Neural progenitor cell (in vitro differentiated cells): ENCODE measurements at regions not wholly inside any gene's neighbourhood (a gene's known extent, or its start where the extent isn't known, plus 50 kb on each side); places are given as distances from the start of the nearest gene placed in this dataset.

Experiments
- DNase-seq: peaks from one replicate; pipeline ENCODE4 v3.0.0-alpha.2; 2016; ENCODE audit warnings: low spot score
- H2AFZ ChIP-seq: fragments of 200-600 bp; sonication (generic); replicated peaks from 2 replicates; pipeline ENCODE4 v1.6.1; 2016; ENCODE audit warnings: antibody characterized with exemption
- H3F3A ChIP-seq: fragments of 200-600 bp; sonication (generic); 2 replicates; pipeline ENCODE4 v1.6.1; 2016; ENCODE audit warnings: antibody characterized with exemption, low read depth
- H3K27ac ChIP-seq: fragments of 200-600 bp; sonication (generic); 2 replicates; pipeline ENCODE4 v1.5.1; 2016; ENCODE audit warnings: mild to moderate bottlenecking
- H3K27me3 ChIP-seq: fragments of 200-600 bp; sonication (generic); 2 replicates; pipeline ENCODE4 v1.6.1; 2016; ENCODE audit warnings: mild to moderate bottlenecking, moderate library complexity
- H3K36me3 ChIP-seq: fragments of 200-600 bp; sonication (generic); 2 replicates; pipeline ENCODE4 v1.5.1; 2016
- H3K4me1 ChIP-seq: fragments of 200-600 bp; sonication (generic); 2 replicates; pipeline ENCODE4 v1.6.1; 2016; ENCODE audit warnings: mixed run types
- H3K4me2 ChIP-seq: fragments of 200-600 bp; sonication (generic); 2 replicates; pipeline ENCODE4 v1.6.1; 2016
- H3K4me3 ChIP-seq: fragments of 200-600 bp; sonication (generic); 2 replicates; pipeline ENCODE4 v1.5.1; 2016
- H3K79me2 ChIP-seq: fragments of 200-600 bp; sonication (generic); 2 replicates; pipeline ENCODE4 v1.6.1; 2016; ENCODE audit warnings: low read depth
- H3K9ac ChIP-seq: fragments of 200-600 bp; sonication (generic); 2 replicates; pipeline ENCODE4 v1.6.1; 2016
- H3K9me3 ChIP-seq: fragments of 200-600 bp; sonication (generic); 2 replicates; pipeline ENCODE4 v1.5.1; 2016; ENCODE audit warnings: low read depth
- H4K20me1 ChIP-seq: fragments of 200-600 bp; sonication (generic); 2 replicates; pipeline ENCODE4 v1.6.1; 2016; ENCODE audit warnings: low read depth
- H3K27ac Mint-ChIP-seq: 3 replicates; pipeline ENCODE4 v1.8.0; 2021; ENCODE audit warnings: mixed read lengths
- H3K27me3 Mint-ChIP-seq: 2 replicates; pipeline ENCODE4 v1.8.0; 2022; ENCODE audit warnings: low read depth, mild to moderate bottlenecking, inconsistent platforms, moderate library complexity, mixed read lengths; ENCODE audit not compliant: insufficient read depth
- H3K36me3 Mint-ChIP-seq: 3 replicates; pipeline ENCODE4 v1.8.0; 2021; ENCODE audit warnings: mixed read lengths
- H3K4me1 Mint-ChIP-seq: 3 replicates; pipeline ENCODE4 v1.8.0; 2021; ENCODE audit warnings: mixed read lengths
- H3K4me3 Mint-ChIP-seq: 3 replicates; pipeline ENCODE4 v1.8.0; 2021; ENCODE audit warnings: mild to moderate bottlenecking, moderate library complexity, mixed read lengths
- H3K9me3 Mint-ChIP-seq: 3 replicates; pipeline ENCODE4 v1.8.0; 2020; ENCODE audit warnings: mixed read lengths
- CTCF ChIP-seq: fragments of 200-600 bp; sonication (generic); IDR thresholded peaks from 2 replicates; pipeline ENCODE4 v1.5.1; 2017; ENCODE audit warnings: antibody characterized with exemption, mild to moderate bottlenecking
- EZH2 ChIP-seq: fragments of 200-600 bp; sonication (generic); IDR thresholded peaks from 2 replicates; pipeline ENCODE4 v1.6.1; 2017; ENCODE audit warnings: antibody characterized with exemption, mild to moderate bottlenecking, moderate library complexity
- EZH2phosphoT487 ChIP-seq: fragments of 200-600 bp; sonication (generic); IDR thresholded peaks from 2 replicates; pipeline ENCODE4 v1.6.1; 2017; ENCODE audit warnings: antibody characterized with exemption

GRCh38 chr1:68677684-68678351 is 180.9 kb upstream of the DEPDC1 start:
- Mint-ChIP-seq H3K9me3 (no peaks in the 10 kb centered on the region), H3K27me3 (no peaks in the 10 kb centered on the region), H3K36me3 (no peaks in the 10 kb centered on the region), H3K27ac (no peak overlapping the region), H3K4me1 (no peaks in the 10 kb centered on the region), H3K4me3 (no peak overlapping the region)
- TF ChIP-seq EZH2phosphoT487: no peak
- TF ChIP-seq CTCF: no peak
- TF ChIP-seq EZH2: no peak
- no peaks in the 10 kb centered on the region for H3K27me3 ChIP-seq
- no peaks in the 10 kb centered on the region for H4K20me1 ChIP-seq
- H3K36me3 ChIP-seq: no peaks in the 10 kb centered on the region
- no peaks in the 10 kb centered on the region for H3K4me1 ChIP-seq
- no peak overlapping the region for H3K4me3 ChIP-seq
- no peak overlapping the region for H3K27ac ChIP-seq
- no peaks in the 10 kb centered on the region for H3F3A ChIP-seq
- H3K79me2 ChIP-seq: no peaks in the 10 kb centered on the region
- H3K9ac ChIP-seq: no peak overlapping the region
- no peak for DNase-seq
- no peak overlapping the region for H2AFZ ChIP-seq
- no peak overlapping the region for H3K4me2 ChIP-seq
- H3K9me3 ChIP-seq: no peaks in the 10 kb centered on the region

GRCh38 chr1:68696221-68696620 is 199.3 kb upstream of the DEPDC1 start:
- Histone ChIP-seq H3K4me2 (no peak overlapping the region), H3F3A (no peaks in the 10 kb centered on the region), H3K9me3 (no peaks in the 10 kb centered on the region), H3K27ac (no peak overlapping the region), H3K9ac (no peak overlapping the region), H3K79me2 (no peaks in the 10 kb centered on the region), H2AFZ (no peak overlapping the region), H3K4me3 (no peak overlapping the region), H4K20me1 (no peaks in the 10 kb centered on the region), H3K27me3 (no peaks in the 10 kb centered on the region), H3K4me1 (no peaks in the 10 kb centered on the region), H3K36me3 (no peaks in the 10 kb centered on the region)
- no peaks in the 10 kb centered on the region for H3K27me3 Mint-ChIP-seq
- H3K36me3 Mint-ChIP-seq: no peaks in the 10 kb centered on the region
- no peak overlapping the region for H3K27ac Mint-ChIP-seq
- no peak for DNase-seq
- H3K4me3 Mint-ChIP-seq: no peak overlapping the region
- TF ChIP-seq EZH2phosphoT487 (no peak), EZH2 (no peak)
- no peaks in the 10 kb centered on the region for H3K9me3 Mint-ChIP-seq
- H3K4me1 Mint-ChIP-seq: peaks cover 2% of the 10 kb centered on the region

GRCh38 chr1:68703921-68704354 is 207.1 kb upstream of the DEPDC1 start:
- Mint-ChIP-seq H3K9me3 (no peaks in the 10 kb centered on the region), H3K4me3 (no peak overlapping the region), H3K27ac (no peak overlapping the region), H3K4me1 (peaks cover 5% of the 10 kb centered on the region), H3K27me3 (no peaks in the 10 kb centered on the region), H3K36me3 (no peaks in the 10 kb centered on the region)
- no peak for DNase-seq
- Histone ChIP-seq H4K20me1 (no peaks in the 10 kb centered on the region), H3K4me1 (no peaks in the 10 kb centered on the region), H3F3A (no peaks in the 10 kb centered on the region), H3K4me2 (no peak overlapping the region), H3K79me2 (no peaks in the 10 kb centered on the region), H3K9ac (no peak overlapping the region), H2AFZ (no peak overlapping the region), H3K4me3 (no peak overlapping the region), H3K9me3 (no peaks in the 10 kb centered on the region), H3K27me3 (no peaks in the 10 kb centered on the region), H3K27ac (no peak overlapping the region), H3K36me3 (no peaks in the 10 kb centered on the region)
- TF ChIP-seq EZH2phosphoT487: no peak
- no peak for TF ChIP-seq EZH2
- TF ChIP-seq CTCF: no peak

GRCh38 chr1:68704800-68705443 is 208.0 kb upstream of the DEPDC1 start:
- Histone ChIP-seq H3K9me3 (no peaks in the 10 kb centered on the region), H3K4me1 (no peaks in the 10 kb centered on the region), H4K20me1 (no peaks in the 10 kb centered on the region), H3K79me2 (no peaks in the 10 kb centered on the region), H2AFZ (no peak overlapping the region), H3K9ac (no peak overlapping the region), H3K4me2 (no peak overlapping the region), H3K27ac (no peak overlapping the region), H3F3A (no peaks in the 10 kb centered on the region), H3K27me3 (no peaks in the 10 kb centered on the region), H3K36me3 (no peaks in the 10 kb centered on the region), H3K4me3 (no peak overlapping the region)
- H3K4me3 Mint-ChIP-seq: no peak overlapping the region
- H3K4me1 Mint-ChIP-seq: peaks cover 5% of the 10 kb centered on the region
- peaks cover 4% of the 10 kb centered on the region for H3K9me3 Mint-ChIP-seq
- no peak for DNase-seq
- TF ChIP-seq EZH2phosphoT487 (no peak), CTCF (no peak), EZH2 (no peak)
- no peak overlapping the region for H3K27ac Mint-ChIP-seq
- H3K27me3 Mint-ChIP-seq: no peaks in the 10 kb centered on the region
- H3K36me3 Mint-ChIP-seq: no peaks in the 10 kb centered on the region
